Ishikawa (cell line): ENCODE measurements at regions not wholly inside any gene's neighbourhood (a gene's known extent, or its start where the extent isn't known, plus 50 kb on each side); places are given as distances from the start of the nearest gene placed in this dataset.

ENCODE experiments used
- CEBPB ChIP-seq: IDR thresholded peaks from 2 replicates; pipeline ENCODE4 v1.6.1; 2012
- CREB1 ChIP-seq: IDR thresholded peaks from 2 replicates; pipeline ENCODE4 v1.6.1; 2012; ENCODE audit warnings: low read depth
- EGR1 ChIP-seq: IDR thresholded peaks from 2 replicates; pipeline ENCODE4 v1.6.1; 2012
- EP300 ChIP-seq: IDR thresholded peaks from 2 replicates; pipeline ENCODE4 v1.6.1; 2012; ENCODE audit warnings: borderline replicate concordance
- FOXM1 ChIP-seq: IDR thresholded peaks from 2 replicates; pipeline ENCODE4 v1.6.1; 2012; ENCODE audit warnings: low read depth, borderline replicate concordance
- MAX ChIP-seq: IDR thresholded peaks from 2 replicates; pipeline ENCODE4 v1.6.1; 2012
- NFIC ChIP-seq: IDR thresholded peaks from 2 replicates; pipeline ENCODE4 v1.6.1; 2012
- RAD21 ChIP-seq: IDR thresholded peaks from 2 replicates; pipeline ENCODE4 v1.6.1; 2012; ENCODE audit warnings: low read depth
- REST ChIP-seq: IDR thresholded peaks from 2 replicates; pipeline ENCODE4 v1.6.1; 2012; ENCODE audit warnings: low read depth, mild to moderate bottlenecking
- TAF1 ChIP-seq: IDR thresholded peaks from 2 replicates; pipeline ENCODE4 v1.6.1; 2012; ENCODE audit warnings: low read depth, mild to moderate bottlenecking
- TCF12 ChIP-seq: IDR thresholded peaks from 2 replicates; pipeline ENCODE4 v1.6.1; 2012; ENCODE audit warnings: low read depth
- TEAD4 ChIP-seq: IDR thresholded peaks from 2 replicates; pipeline ENCODE4 v1.6.1; 2012
- USF1 ChIP-seq: IDR thresholded peaks from 2 replicates; pipeline ENCODE4 v1.6.1; 2012
- YY1 ChIP-seq: IDR thresholded peaks from 2 replicates; pipeline ENCODE4 v1.6.1; 2012; ENCODE audit warnings: low read depth
- ZBTB7A ChIP-seq: IDR thresholded peaks from 2 replicates; pipeline ENCODE4 v1.6.1; 2012; ENCODE audit warnings: low read depth

GRCh38 chr12:118544569-118544968, 168.2 kb downstream of the SUDS3 start:
- no peak for TF ChIP-seq USF1
- TF ChIP-seq TAF1: no peak
- no peak for TF ChIP-seq EGR1
- no peak for TF ChIP-seq TCF12
- no peak for TF ChIP-seq FOXM1
- TF ChIP-seq RAD21: no peak
- TF ChIP-seq EP300: no peak
- no peak for TF ChIP-seq TEAD4
- no peak for TF ChIP-seq MAX
- no peak for TF ChIP-seq REST
- TF ChIP-seq CEBPB: no peak
- TF ChIP-seq ZBTB7A: no peak
- TF ChIP-seq CREB1: no peak
- no peak for TF ChIP-seq YY1
- no peak for TF ChIP-seq NFIC

- no peak for TF ChIP-seq REST
- TF ChIP-seq TCF12: no peak
- TF ChIP-seq USF1: no peak
- no peak for TF ChIP-seq NFIC
- no peak for TF ChIP-seq CREB1
- TF ChIP-seq FOXM1: no peak
- no peak for TF ChIP-seq EP300
Measured at GRCh38 chr12:118548887-118549509, 172.6 kb downstream of the SUDS3 start.

GRCh38 chr12:118549510-118549980, 173.2 kb downstream of the SUDS3 start:
- TF ChIP-seq TAF1 (no peak), MAX (no peak), EGR1 (no peak), RAD21 (no peak), NFIC (no peak), EP300 (no peak), FOXM1 (no peak), USF1 (no peak), TEAD4 (no peak), TCF12 (no peak), YY1 (no peak), CREB1 (no peak), CEBPB (no peak), REST (no peak), ZBTB7A (no peak)
